ENCODE measurements at regions not wholly inside any gene's neighbourhood (a gene's known extent, or its start where the extent isn't known, plus 50 kb on each side); places are given as distances from the start of the nearest gene placed in this dataset.

GRCh38 chr1:34693081-34693480 lies 61.8 kb upstream of the GJB5 start:
- DNase-seq (ENCODE audit: low spot score) (no peak), ATAC-seq (no peak)

DNA sequence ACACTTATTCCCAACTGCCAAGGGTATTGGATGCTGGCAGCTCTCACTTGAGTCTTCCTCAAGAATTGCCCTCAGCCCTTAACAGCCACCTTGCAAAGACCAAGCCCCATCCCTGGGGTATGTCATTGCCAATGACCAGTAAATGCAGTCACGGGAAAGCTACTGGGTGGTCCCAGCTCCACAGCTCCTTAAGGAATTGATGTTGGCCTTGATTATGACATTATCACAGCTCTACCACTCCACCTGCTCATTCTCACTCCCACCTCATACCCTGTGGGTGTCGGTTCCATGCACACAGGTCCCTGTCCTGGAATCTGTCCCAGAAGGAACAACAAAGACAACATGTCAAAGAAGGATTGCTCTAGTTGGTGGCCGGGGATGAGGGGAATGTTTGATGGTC lies 60.5 kb upstream of the GJB5 start:
- ATAC-seq: no peak
- peak; percentile 27 for DNase-seq (ENCODE audit: low spot score)

- no peak for ATAC-seq
- no peak for DNase-seq (ENCODE audit: low spot score)
Measured at GRCh38 chr1:34695580-34695979, 59.3 kb upstream of the GJB5 start.

DNA sequence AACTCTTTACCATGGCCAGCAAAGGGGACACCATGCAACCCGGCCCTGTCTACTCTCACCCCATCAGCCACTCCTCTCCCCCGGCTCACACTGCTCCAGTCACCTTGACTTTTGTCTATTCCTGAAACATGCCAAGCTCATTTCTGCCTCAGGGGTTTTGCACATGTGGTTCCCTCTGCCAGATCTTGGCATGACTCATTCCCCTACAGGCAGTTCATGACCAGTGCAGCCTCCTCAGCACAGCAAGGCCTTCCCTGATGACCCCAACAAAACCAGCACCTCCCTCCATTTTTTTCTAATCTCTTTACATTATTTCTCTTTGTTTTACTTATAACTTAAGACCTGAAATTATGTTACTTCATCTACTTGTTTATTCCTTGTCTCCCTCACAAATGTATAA lies 58.6 kb upstream of the GJB5 start:
- ATAC-seq (no peak), DNase-seq (ENCODE audit: low spot score) (no peak)

DNA sequence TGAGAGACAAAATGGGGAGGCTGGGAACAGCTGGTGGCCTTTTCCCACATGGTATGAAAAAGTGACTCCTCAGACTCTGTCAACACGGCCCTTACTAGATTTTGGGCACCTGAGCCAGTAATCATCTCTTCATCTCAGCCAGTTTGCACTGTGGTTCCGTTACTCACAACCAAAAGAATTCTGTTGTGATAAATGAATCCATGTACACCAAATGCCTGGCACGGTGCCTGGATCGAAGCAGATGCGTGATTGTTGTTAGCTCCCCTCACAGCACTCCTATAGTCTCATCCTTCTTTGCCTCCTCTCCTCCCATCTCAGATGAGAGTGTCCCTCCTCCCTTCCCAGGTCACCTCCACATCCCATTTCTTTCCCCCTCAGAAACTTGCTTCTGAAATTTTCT lies 57.9 kb upstream of the GJB5 start:
- DNase-seq (ENCODE audit: low spot score): no peak
- ATAC-seq: no peak

- no peak for DNase-seq (ENCODE audit: low spot score)
- ATAC-seq: no peak
Measured at GRCh38 chr1:34697818-34698217, 57.0 kb upstream of the GJB5 start.

DNA sequence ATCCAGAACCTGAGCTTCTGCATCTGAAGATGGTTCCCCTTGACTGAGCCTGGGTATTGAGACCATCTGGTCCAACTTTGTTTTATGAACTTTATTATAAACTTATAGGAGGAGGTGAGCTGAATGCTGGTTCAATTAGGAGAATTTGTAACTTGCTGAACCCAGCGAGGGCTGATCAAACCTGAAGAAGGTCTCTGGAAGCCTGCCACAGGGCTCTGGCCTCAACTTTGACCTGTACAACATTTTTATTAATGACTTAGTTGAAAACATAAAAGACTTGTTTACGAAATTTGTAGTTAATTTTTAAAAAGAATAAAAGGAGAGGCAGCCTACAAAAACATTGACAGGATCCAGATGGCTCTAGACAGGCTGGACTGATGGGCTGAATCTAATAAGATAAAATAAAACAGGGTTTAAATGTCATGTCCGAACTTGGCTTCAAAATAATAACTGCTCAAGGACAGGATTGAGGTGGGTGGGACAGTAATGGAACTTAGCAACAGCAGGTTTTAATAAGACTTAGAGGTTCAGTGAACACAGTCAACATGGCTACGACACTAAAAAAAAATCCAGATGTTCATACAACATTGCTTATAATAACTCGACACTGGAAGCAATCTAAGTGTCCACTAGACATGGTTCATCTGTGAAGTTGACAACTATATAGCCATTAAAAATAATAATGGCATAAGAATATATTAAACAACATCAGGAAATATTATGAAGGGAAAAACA lies 53.4 kb upstream of the GJB5 start:
- peak; percentile 54 for ATAC-seq
- DNase-seq (ENCODE audit: low spot score): no peak
